ENCODE measurements at regions not wholly inside any gene's neighbourhood (a gene's known extent, or its start where the extent isn't known, plus 50 kb on each side); places are given as distances from the start of the nearest gene placed in this dataset.

DNA sequence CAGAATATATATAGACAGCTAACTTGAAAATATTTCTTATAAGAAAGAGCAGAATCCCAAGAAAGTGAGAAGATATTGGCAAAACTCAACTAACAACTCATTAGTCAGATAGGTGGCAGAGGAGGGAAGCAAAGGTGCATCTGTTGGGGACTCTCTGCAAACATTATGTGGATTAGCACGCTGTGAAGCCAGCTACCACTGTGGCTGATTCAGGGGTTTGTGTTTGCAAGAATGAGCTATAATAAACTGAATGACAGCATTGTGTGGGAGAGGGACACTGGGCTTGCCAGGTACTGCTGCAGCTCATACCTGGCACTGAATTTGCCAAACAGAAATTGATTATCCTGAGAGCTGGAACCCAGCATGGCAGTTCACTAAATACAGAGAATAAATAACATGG, 170.3 kb upstream of the MINDY3 start:
- no peak for TF ChIP-seq TRIM24 (IDR thresholded peaks at IDR 0.05)
- TF ChIP-seq IRF1 (CRISPR knock-in tag; IDR thresholded peaks at IDR 0.05; ENCODE audit: borderline replicate concordance): no peak
- no peak for TF ChIP-seq MEIS2 (IDR thresholded peaks at IDR 0.05; ENCODE audit: partially characterized antibody)
- TF ChIP-seq PATZ1 (CRISPR knock-in tag; IDR thresholded peaks at IDR 0.05; ENCODE audit: borderline replicate concordance): no peak
- TF ChIP-seq ZFX (CRISPR knock-in tag; IDR thresholded peaks at IDR 0.05): no peak
- TF ChIP-seq HDAC6 (IDR thresholded peaks at IDR 0.05; ENCODE audit: low read depth, low read length): no peak
